GM23248 (cell line): ENCODE measurements at regions not wholly inside any gene's neighbourhood (a gene's known extent, or its start where the extent isn't known, plus 50 kb on each side); places are given as distances from the start of the nearest gene placed in this dataset.

Experiments
- DNase-seq: peaks from one replicate; pipeline ENCODE4 v3.0.0-alpha.2; 2015
- H2AFZ ChIP-seq: fragments of 200-600 bp; sonication (generic); 2 replicates; pipeline ENCODE4 v1.6.1; 2016; ENCODE audit warnings: antibody characterized with exemption
- H3F3A ChIP-seq: fragments of 200-600 bp; sonication (generic); 2 replicates; pipeline ENCODE4 v1.6.1; 2016; ENCODE audit warnings: mild to moderate bottlenecking, antibody characterized with exemption, mixed run types; ENCODE audit not compliant: insufficient read depth
- H3K27ac ChIP-seq: fragments of 200-600 bp; sonication (generic); 2 replicates; pipeline ENCODE4 v1.5.1; 2016; ENCODE audit warnings: mild to moderate bottlenecking
- H3K27me3 ChIP-seq: fragments of 200-600 bp; sonication (generic); replicated peaks from 2 replicates; pipeline ENCODE4 v1.6.1; 2016; ENCODE audit warnings: mild to moderate bottlenecking; ENCODE audit not compliant: insufficient read depth
- H3K36me3 ChIP-seq: fragments of 200-600 bp; sonication (generic); 2 replicates; pipeline ENCODE4 v1.6.1; 2016; ENCODE audit warnings: low read depth, mild to moderate bottlenecking
- H3K4me1 ChIP-seq: fragments of 200-600 bp; sonication (generic); 2 replicates; pipeline ENCODE4 v1.6.1; 2016; ENCODE audit warnings: mild to moderate bottlenecking; ENCODE audit not compliant: insufficient read depth
- H3K4me2 ChIP-seq: fragments of 200-600 bp; sonication (generic); one replicate; pipeline ENCODE4 v1.6.1; 2016; ENCODE audit warnings: mild to moderate bottlenecking; ENCODE audit not compliant: unreplicated experiment
- H3K4me3 ChIP-seq: fragments of 200-600 bp; sonication (generic); 2 replicates; pipeline ENCODE4 v1.5.1; 2016; ENCODE audit warnings: mild to moderate bottlenecking
- H3K79me2 ChIP-seq: fragments of 200-600 bp; sonication (generic); 2 replicates; pipeline ENCODE4 v1.6.1; 2016; ENCODE audit warnings: mild to moderate bottlenecking; ENCODE audit not compliant: insufficient read depth
- H3K9ac ChIP-seq: fragments of 200-600 bp; sonication (generic); 2 replicates; pipeline ENCODE4 v1.6.1; 2016; ENCODE audit warnings: mild to moderate bottlenecking
- H3K9me2 ChIP-seq: fragments of 200-600 bp; sonication (generic); 2 replicates; pipeline ENCODE4 v1.6.1; 2016; ENCODE audit warnings: mixed run types, mild to moderate bottlenecking, moderate library complexity; ENCODE audit not compliant: insufficient read depth
- H3K9me3 ChIP-seq: fragments of 200-600 bp; sonication (generic); one replicate; pipeline ENCODE4 v1.6.1; 2017; ENCODE audit warnings: low read depth
- H4K20me1 ChIP-seq: fragments of 200-600 bp; sonication (generic); 2 replicates; pipeline ENCODE4 v1.6.0; 2016; ENCODE audit not compliant: insufficient read depth
- EZH2 ChIP-seq: fragments of 200-600 bp; sonication (generic); IDR thresholded peaks from 2 replicates; pipeline ENCODE4 v1.6.1; 2018; ENCODE audit warnings: antibody characterized with exemption, mild to moderate bottlenecking; ENCODE audit not compliant: insufficient read depth, poor library complexity, severe bottlenecking
- EZH2phosphoT487 ChIP-seq: fragments of 200-600 bp; sonication (generic); IDR thresholded peaks from 2 replicates; pipeline ENCODE4 v1.6.1; 2018; ENCODE audit warnings: antibody characterized with exemption, moderate library complexity, mild to moderate bottlenecking, low read depth; ENCODE audit not compliant: insufficient read depth
- WGBS, 2 experiments: methylation state at CpG; one replicate each; pipeline ENCODE4 v1.1.6; 2015 to 2017; ENCODE audit warnings: low lambda C conversion rate in 2 of 2, low coverage in 1 of 2; ENCODE audit errors: missing lambda C conversion rate in 2 of 2; 5-methylcytosine and 5-hydroxymethylcytosine counted together
- in situ Hi-C: fragments of 300-500 bp; cut with MboI; formaldehyde crosslinking; loops from 2 replicates; pipeline ENCODE4 v1.15.0; 2020

GRCh38 chr1:204812842-204813241, 57.8 kb upstream of the NFASC start:
- Histone ChIP-seq H3K27me3 (peaks cover 19% of the 10 kb centered on the region), H3F3A (no peaks in the 10 kb centered on the region), H3K9me2 (no peaks in the 10 kb centered on the region), H3K36me3 (no peaks in the 10 kb centered on the region), H3K79me2 (no peaks in the 10 kb centered on the region), H3K27ac (no peak overlapping the region), H3K4me2 (no peak overlapping the region), H3K4me3 (no peak overlapping the region), H2AFZ (no peak overlapping the region), H3K4me1 (no peaks in the 10 kb centered on the region), H4K20me1 (no peaks in the 10 kb centered on the region), H3K9me3 (no peaks in the 10 kb centered on the region), H3K9ac (no peak overlapping the region)
- in situ Hi-C loops, result no loop called here
- TF ChIP-seq EZH2phosphoT487 (no peak), EZH2 (no peak)
- no peak for DNase-seq
- 73 to 79% methylated on average over 1 of the region's 1 CpG for WGBS, 2 experiments

GRCh38 chr1:204813522-204813921, 57.1 kb upstream of the NFASC start:
- no peaks in the 10 kb centered on the region for H3K79me2 ChIP-seq
- H3K9me3 ChIP-seq, result no peaks in the 10 kb centered on the region
- 62 to 78% methylated on average over 2 of the region's 2 CpGs for WGBS, 2 experiments
- TF ChIP-seq EZH2 (no peak), EZH2phosphoT487 (no peak)
- in situ Hi-C loops, result no loop called here
- no peak overlapping the region for H3K4me3 ChIP-seq
- no peaks in the 10 kb centered on the region for H3F3A ChIP-seq
- no peaks in the 10 kb centered on the region for H3K4me1 ChIP-seq
- H2AFZ ChIP-seq, result no peak overlapping the region
- no peak for DNase-seq
- no peak overlapping the region for H3K4me2 ChIP-seq
- no peak overlapping the region for H3K9ac ChIP-seq
- H3K27me3 ChIP-seq, result peaks cover 23% of the 10 kb centered on the region
- no peaks in the 10 kb centered on the region for H3K9me2 ChIP-seq
- H3K27ac ChIP-seq, result no peak overlapping the region
- H4K20me1 ChIP-seq, result no peaks in the 10 kb centered on the region
- no peaks in the 10 kb centered on the region for H3K36me3 ChIP-seq

- Histone ChIP-seq H3K27me3 (peaks cover 23% of the 10 kb centered on the region), H3K4me2 (no peak overlapping the region), H3K9ac (no peak overlapping the region), H3K79me2 (no peaks in the 10 kb centered on the region), H3K36me3 (no peaks in the 10 kb centered on the region), H3K4me1 (no peaks in the 10 kb centered on the region), H4K20me1 (no peaks in the 10 kb centered on the region), H3F3A (no peaks in the 10 kb centered on the region), H3K27ac (no peak overlapping the region), H3K9me3 (no peaks in the 10 kb centered on the region), H3K4me3 (no peak overlapping the region), H3K9me2 (no peaks in the 10 kb centered on the region), H2AFZ (no peak overlapping the region)
- DNase-seq, result no peak
- TF ChIP-seq EZH2 (no peak), EZH2phosphoT487 (no peak)
- in situ Hi-C loops, result no loop called here
- 50 to 54% methylated on average over 7 of the region's 7 CpGs for WGBS, 2 experiments
Observed at GRCh38 chr1:204814166-204814884, 56.3 kb upstream of the NFASC start.

GRCh38 chr1:204817341-204817740, 53.3 kb upstream of the NFASC start:
- H3K4me2 ChIP-seq, result no peak overlapping the region
- no peaks in the 10 kb centered on the region for H3K79me2 ChIP-seq
- no peaks in the 10 kb centered on the region for H3K36me3 ChIP-seq
- H3F3A ChIP-seq, result no peaks in the 10 kb centered on the region
- H4K20me1 ChIP-seq, result no peaks in the 10 kb centered on the region
- peaks cover 23% of the 10 kb centered on the region for H3K27me3 ChIP-seq
- H3K4me1 ChIP-seq, result no peaks in the 10 kb centered on the region
- no peak overlapping the region for H3K9ac ChIP-seq
- no peak overlapping the region for H2AFZ ChIP-seq
- no peak for DNase-seq
- H3K4me3 ChIP-seq, result no peak overlapping the region
- H3K9me3 ChIP-seq, result no peaks in the 10 kb centered on the region
- H3K27ac ChIP-seq, result no peak overlapping the region
- no peaks in the 10 kb centered on the region for H3K9me2 ChIP-seq
- WGBS, 2 experiments, result 76 to 82% methylated on average over 5 of the region's 5 CpGs
- in situ Hi-C loops, result no loop called here
- TF ChIP-seq EZH2 (no peak), EZH2phosphoT487 (no peak)

GRCh38 chr1:204818998-204819397, 51.7 kb upstream of the NFASC start:
- Histone ChIP-seq H3K79me2 (no peaks in the 10 kb centered on the region), H3K9ac (no peak overlapping the region), H4K20me1 (no peaks in the 10 kb centered on the region), H3K27me3 (peaks cover 23% of the 10 kb centered on the region), H3K9me3 (no peaks in the 10 kb centered on the region), H3F3A (no peaks in the 10 kb centered on the region), H3K4me1 (no peaks in the 10 kb centered on the region), H2AFZ (no peak overlapping the region), H3K27ac (no peak overlapping the region), H3K9me2 (no peaks in the 10 kb centered on the region), H3K4me3 (no peak overlapping the region), H3K4me2 (no peak overlapping the region), H3K36me3 (no peaks in the 10 kb centered on the region)
- no peak for DNase-seq
- TF ChIP-seq EZH2phosphoT487 (no peak), EZH2 (no peak)
- WGBS, 2 experiments, result 18 to 21% methylated on average over 3 of the region's 3 CpGs
- in situ Hi-C loops, result no loop called here
